Effector memory CD8-positive, alpha-beta T cell (primary cell): ENCODE measurements at regions not wholly inside any gene's neighbourhood (a gene's known extent, or its start where the extent isn't known, plus 50 kb on each side); places are given as distances from the start of the nearest gene placed in this dataset.

Source experiments
- ATAC-seq: fragments of 150-1000 bp; cut with Tn5 transposase; replicated peaks from 2 replicates; pipeline ENCODE4 v1.10.0; 2021; ENCODE audit warnings: mild to moderate bottlenecking, moderate library complexity
- DNase-seq, 3 experiments: peaks; one replicate each; pipeline ENCODE4 v3.0.0; 2021
- H3K27ac Mint-ChIP-seq, 2 donors: one replicate each; pipeline ENCODE4 v1.8.0; 2022; ENCODE audit warnings: mild to moderate bottlenecking in 2 of 2, mixed read lengths in 2 of 2, moderate library complexity in 2 of 2
- H3K27me3 Mint-ChIP-seq, 2 donors: one replicate each; pipeline ENCODE4 v1.8.0; 2022; ENCODE audit warnings: mixed read lengths in 2 of 2
- H3K36me3 Mint-ChIP-seq: one replicate; pipeline ENCODE4 v1.8.0; 2022; ENCODE audit warnings: mild to moderate bottlenecking, moderate library complexity, mixed read lengths; ENCODE audit not compliant: insufficient read depth
- H3K4me1 Mint-ChIP-seq, 2 donors: one replicate each; pipeline ENCODE4 v1.8.0; 2022; ENCODE audit warnings: low read depth in 2 of 2, mixed read lengths in 2 of 2
- H3K4me3 Mint-ChIP-seq, 2 donors: one replicate each; pipeline ENCODE4 v1.8.0; 2022; ENCODE audit warnings: mild to moderate bottlenecking in 2 of 2, mixed read lengths in 2 of 2, moderate library complexity in 2 of 2
- H3K9me3 Mint-ChIP-seq, 2 donors: one replicate each; pipeline ENCODE4 v1.8.0; 2022; ENCODE audit warnings: mixed read lengths in 2 of 2

GRCh38 chr15:62631076-62631724 lies 411.3 kb upstream of the TPM1 start:
- Mint-ChIP-seq H3K27ac (no peak overlapping the region), H3K4me3 (no peak overlapping the region), H3K27me3 (peaks cover 0 to 31% of the 10 kb centered on the region in 2 donors), H3K36me3 (no peaks in the 10 kb centered on the region), H3K9me3 (no peaks in the 10 kb centered on the region), H3K4me1 (no peaks in the 10 kb centered on the region)
- ATAC-seq, result no peak
- no peak for DNase-seq

GRCh38 chr15:62636823-62637573 lies 405.5 kb upstream of the TPM1 start:
- no peak for DNase-seq
- Mint-ChIP-seq H3K36me3 (no peaks in the 10 kb centered on the region), H3K4me1 (no peaks in the 10 kb centered on the region), H3K9me3 (no peaks in the 10 kb centered on the region), H3K27me3 (peaks cover 25 to 37% of the 10 kb centered on the region in 2 donors), H3K27ac (no peak overlapping the region), H3K4me3 (no peak overlapping the region)
- no peak for ATAC-seq

- H3K27me3 Mint-ChIP-seq, result peaks cover 21 to 37% of the 10 kb centered on the region in 2 donors
- ATAC-seq (no peak), DNase-seq (no peak)
- H3K27ac Mint-ChIP-seq, result no peak overlapping the region
- H3K36me3 Mint-ChIP-seq, result no peaks in the 10 kb centered on the region
- no peaks in the 10 kb centered on the region for H3K4me1 Mint-ChIP-seq
- H3K9me3 Mint-ChIP-seq, result no peaks in the 10 kb centered on the region
- no peak overlapping the region for H3K4me3 Mint-ChIP-seq
These were observed 405.0 kb upstream of the TPM1 start for GRCh38 chr15:62637574-62637897.

- H3K27ac Mint-ChIP-seq, result no peak overlapping the region
- no peaks in the 10 kb centered on the region for H3K9me3 Mint-ChIP-seq
- H3K36me3 Mint-ChIP-seq, result no peaks in the 10 kb centered on the region
- no peak overlapping the region for H3K4me3 Mint-ChIP-seq
- ATAC-seq, result no peak
- no peak for DNase-seq
- H3K27me3 Mint-ChIP-seq, result peaks cover 17 to 37% of the 10 kb centered on the region in 2 donors
- H3K4me1 Mint-ChIP-seq, result no peaks in the 10 kb centered on the region
These were observed 404.5 kb upstream of the TPM1 start for GRCh38 chr15:62637950-62638619.

- Mint-ChIP-seq H3K27me3 (peaks cover 22 to 47% of the 10 kb centered on the region in 2 donors), H3K4me1 (no peaks in the 10 kb centered on the region), H3K27ac (no peak overlapping the region), H3K36me3 (no peaks in the 10 kb centered on the region), H3K4me3 (no peak overlapping the region), H3K9me3 (no peaks in the 10 kb centered on the region)
- DNase-seq (no peak), ATAC-seq (no peak)
These were observed 403.1 kb upstream of the TPM1 start for GRCh38 chr15:62639432-62639831.

GRCh38 chr15:62639906-62640605 lies 402.5 kb upstream of the TPM1 start:
- Mint-ChIP-seq H3K36me3 (no peaks in the 10 kb centered on the region), H3K4me1 (no peaks in the 10 kb centered on the region), H3K27ac (no peak overlapping the region), H3K4me3 (no peak overlapping the region), H3K27me3 (peaks cover 29 to 54% of the 10 kb centered on the region in 2 donors), H3K9me3 (no peaks in the 10 kb centered on the region)
- DNase-seq (no peak), ATAC-seq (no peak)

- H3K27ac Mint-ChIP-seq, result no peak overlapping the region
- no peaks in the 10 kb centered on the region for H3K9me3 Mint-ChIP-seq
- DNase-seq (no peak), ATAC-seq (no peak)
- H3K27me3 Mint-ChIP-seq, result peaks cover 36 to 52% of the 10 kb centered on the region in 2 donors
- H3K4me1 Mint-ChIP-seq, result no peaks in the 10 kb centered on the region
- no peak overlapping the region for H3K4me3 Mint-ChIP-seq
- no peaks in the 10 kb centered on the region for H3K36me3 Mint-ChIP-seq
These were observed 400.7 kb upstream of the TPM1 start for GRCh38 chr15:62641825-62642224.

- Mint-ChIP-seq H3K9me3 (no peaks in the 10 kb centered on the region), H3K27ac (no peak overlapping the region), H3K4me3 (no peak overlapping the region), H3K27me3 (peaks cover 26 to 34% of the 10 kb centered on the region in 2 donors), H3K36me3 (no peaks in the 10 kb centered on the region), H3K4me1 (no peaks in the 10 kb centered on the region)
- ATAC-seq (no peak), DNase-seq (no peak)
These were observed 399.0 kb upstream of the TPM1 start for GRCh38 chr15:62643572-62643971.

GRCh38 chr15:62644216-62644888 lies 398.2 kb upstream of the TPM1 start:
- Mint-ChIP-seq H3K27me3 (peaks cover 27 to 35% of the 10 kb centered on the region in 2 donors), H3K4me1 (no peaks in the 10 kb centered on the region), H3K27ac (no peak overlapping the region), H3K9me3 (no peaks in the 10 kb centered on the region), H3K36me3 (no peaks in the 10 kb centered on the region), H3K4me3 (no peak overlapping the region)
- DNase-seq, result no peak
- no peak for ATAC-seq

GRCh38 chr15:62644889-62645742 lies 397.4 kb upstream of the TPM1 start:
- DNase-seq (no peak), ATAC-seq (no peak)
- no peak overlapping the region for H3K27ac Mint-ChIP-seq
- peaks cover 35% of the 10 kb centered on the region in 2 donors for H3K27me3 Mint-ChIP-seq
- no peaks in the 10 kb centered on the region for H3K36me3 Mint-ChIP-seq
- H3K9me3 Mint-ChIP-seq, result no peaks in the 10 kb centered on the region
- no peaks in the 10 kb centered on the region for H3K4me1 Mint-ChIP-seq
- no peak overlapping the region for H3K4me3 Mint-ChIP-seq

- peaks cover 40 to 43% of the 10 kb centered on the region in 2 donors for H3K27me3 Mint-ChIP-seq
- no peak overlapping the region for H3K27ac Mint-ChIP-seq
- no peaks in the 10 kb centered on the region for H3K4me1 Mint-ChIP-seq
- H3K9me3 Mint-ChIP-seq, result no peaks in the 10 kb centered on the region
- DNase-seq (no peak), ATAC-seq (no peak)
- no peak overlapping the region for H3K4me3 Mint-ChIP-seq
- H3K36me3 Mint-ChIP-seq, result no peaks in the 10 kb centered on the region
These were observed 395.2 kb upstream of the TPM1 start for GRCh38 chr15:62647202-62647842.

GRCh38 chr15:62647843-62648505 lies 394.6 kb upstream of the TPM1 start:
- no peaks in the 10 kb centered on the region for H3K36me3 Mint-ChIP-seq
- no peaks in the 10 kb centered on the region for H3K4me1 Mint-ChIP-seq
- ATAC-seq, result no peak
- H3K27ac Mint-ChIP-seq, result no peak overlapping the region
- H3K4me3 Mint-ChIP-seq, result no peak overlapping the region
- H3K9me3 Mint-ChIP-seq, result no peaks in the 10 kb centered on the region
- no peak for DNase-seq
- H3K27me3 Mint-ChIP-seq, result peaks cover 45 to 47% of the 10 kb centered on the region in 2 donors
